ENCODE measurements at regions not wholly inside any gene's neighbourhood (a gene's known extent, or its start where the extent isn't known, plus 50 kb on each side); places are given as distances from the start of the nearest gene placed in this dataset.
"Not testable (repeated sequence)": the region's sequence is repeated elsewhere in the genome, so short reads cannot be mapped to it uniquely, and the experiment has no call there.

GRCh38 chr3:8136553-8136952 lies 365.1 kb upstream of the LMCD1 start:
- DNase-seq (ENCODE audit: low spot score): peak; percentile 13

GRCh38 chr3:8143186-8143585 lies 358.4 kb upstream of the LMCD1 start:
- DNase-seq (ENCODE audit: low spot score): no peak

- DNase-seq (ENCODE audit: low spot score): no peak
Measured at GRCh38 chr3:8145661-8146060, 356.0 kb upstream of the LMCD1 start.

GRCh38 chr3:8147711-8148110 lies 353.9 kb upstream of the LMCD1 start:
- no peak for DNase-seq (ENCODE audit: low spot score)

- DNase-seq (ENCODE audit: low spot score): peak; percentile 77
Measured at GRCh38 chr3:8152821-8153418, 348.7 kb upstream of the LMCD1 start.

- no peak for DNase-seq (ENCODE audit: low spot score)
Measured at GRCh38 chr3:8153800-8154199, 347.8 kb upstream of the LMCD1 start.

GRCh38 chr3:8154617-8155016 lies 347.0 kb upstream of the LMCD1 start:
- DNase-seq (ENCODE audit: low spot score): peak; percentile 10

- DNase-seq (ENCODE audit: low spot score): no peak
Measured at GRCh38 chr3:8156138-8156537, 345.5 kb upstream of the LMCD1 start.

- DNase-seq (ENCODE audit: low spot score): no peak
Measured at GRCh38 chr3:8156831-8157230, 344.8 kb upstream of the LMCD1 start.

- DNase-seq (ENCODE audit: low spot score): no peak
Measured at GRCh38 chr3:8157640-8158039, 344.0 kb upstream of the LMCD1 start.

- peak; percentile 46 for DNase-seq (ENCODE audit: low spot score)
Measured at GRCh38 chr3:8164145-8164544, 337.5 kb upstream of the LMCD1 start.

GRCh38 chr3:8166014-8166413 lies 335.6 kb upstream of the LMCD1 start:
- no peak for DNase-seq (ENCODE audit: low spot score)

- DNase-seq (ENCODE audit: low spot score): no peak
Measured at GRCh38 chr3:8170971-8171508, 330.6 kb upstream of the LMCD1 start.

- DNase-seq (ENCODE audit: low spot score): no peak
Measured at GRCh38 chr3:8173892-8174291, 327.7 kb upstream of the LMCD1 start.

- peak; percentile 87 for DNase-seq (ENCODE audit: low spot score)
Measured at GRCh38 chr3:8176759-8177483, 324.7 kb upstream of the LMCD1 start.

- not testable (repeated sequence) for DNase-seq (ENCODE audit: low spot score)
Measured at GRCh38 chr3:8178516-8178915, 323.1 kb upstream of the LMCD1 start.

- DNase-seq (ENCODE audit: low spot score): peak; percentile 22
Measured at GRCh38 chr3:8182904-8183303, 318.7 kb upstream of the LMCD1 start.

- DNase-seq (ENCODE audit: low spot score): no peak
Measured at GRCh38 chr3:8183627-8184026, 318.0 kb upstream of the LMCD1 start.

- DNase-seq (ENCODE audit: low spot score): no peak
Measured at GRCh38 chr3:8186213-8186612, 315.4 kb upstream of the LMCD1 start.

- DNase-seq (ENCODE audit: low spot score): no peak
Measured at GRCh38 chr3:8187996-8188395, 313.6 kb upstream of the LMCD1 start.

GRCh38 chr3:8189051-8189450 lies 312.6 kb upstream of the LMCD1 start:
- no peak for DNase-seq (ENCODE audit: low spot score)

GRCh38 chr3:8191406-8191805 lies 310.2 kb upstream of the LMCD1 start:
- no peak for DNase-seq (ENCODE audit: low spot score)

GRCh38 chr3:8197384-8197783 lies 304.2 kb upstream of the LMCD1 start:
- DNase-seq (ENCODE audit: low spot score): no peak

- DNase-seq (ENCODE audit: low spot score): no peak
Measured at GRCh38 chr3:8198605-8199004, 303.0 kb upstream of the LMCD1 start.

All from kidney tubule cell (primary cell).